HG03175 (cell line): ENCODE measurements at regions not wholly inside any gene's neighbourhood (a gene's known extent, or its start where the extent isn't known, plus 50 kb on each side); places are given as distances from the start of the nearest gene placed in this dataset.

Source experiments
- ATAC-seq: cut with Tn5 transposase; IDR thresholded peaks from one replicate; pipeline ENCODE4 v1.9.1; 2021; ENCODE audit warnings: mild to moderate bottlenecking, moderate library complexity; ENCODE audit not compliant: unreplicated experiment

GRCh38 chr10:53022611-53023088, 250.1 kb upstream of the MBL2 start:
- no peak for ATAC-seq

GRCh38 chr10:53013201-53013810, 240.7 kb upstream of the MBL2 start:
- ATAC-seq, result no peak

DNA sequence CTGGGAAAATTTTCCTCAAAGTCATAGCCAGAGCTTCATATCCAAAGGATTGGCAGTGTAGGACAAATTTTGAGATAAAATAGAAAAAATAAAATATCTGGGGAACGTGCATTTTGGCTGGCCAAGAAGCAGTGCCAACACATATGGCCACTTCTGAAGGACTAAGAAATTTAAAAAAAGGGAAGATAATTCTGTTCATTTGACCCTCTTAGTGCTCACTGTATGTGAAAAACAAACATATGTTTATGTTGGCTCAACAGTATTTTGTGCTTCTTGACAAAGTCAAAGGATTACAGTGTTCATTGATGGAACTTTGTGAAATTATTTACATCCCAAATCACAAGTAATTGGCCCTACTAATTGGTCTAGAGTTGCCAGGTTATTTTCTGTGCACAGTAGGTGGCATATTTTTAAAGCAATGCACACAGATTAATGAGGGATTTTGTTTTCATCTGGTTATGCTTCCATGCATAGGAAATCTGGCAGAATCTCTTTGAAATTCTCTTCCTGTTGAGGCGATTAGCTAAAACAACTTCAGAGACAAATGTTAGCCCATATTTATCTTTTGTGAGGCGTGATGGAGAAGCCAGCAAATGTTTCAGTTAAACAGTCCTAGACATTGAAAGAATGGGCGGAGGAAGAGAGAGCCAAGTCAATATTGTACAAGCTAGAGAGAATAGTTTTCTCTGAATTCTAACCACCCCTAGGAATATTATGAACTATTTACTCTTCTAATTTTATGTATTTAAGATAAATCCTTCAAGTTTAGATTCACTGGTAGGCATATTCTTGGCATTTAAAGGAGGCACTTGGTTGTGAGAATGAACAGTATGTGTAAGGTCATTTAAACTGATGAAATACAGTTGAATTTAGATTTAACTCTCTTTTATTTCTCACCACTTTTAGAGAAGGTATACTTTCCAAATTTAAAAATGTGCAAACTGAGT, 237.7 kb upstream of the MBL2 start:
- no peak for ATAC-seq

- no peak for ATAC-seq
These were observed 234.9 kb upstream of the MBL2 start for GRCh38 chr10:53007527-53007842.

- no peak for ATAC-seq
These were observed 234.3 kb upstream of the MBL2 start for GRCh38 chr10:53006663-53007526.

GRCh38 chr10:53005612-53006345, 233.2 kb upstream of the MBL2 start:
- no peak for ATAC-seq

DNA sequence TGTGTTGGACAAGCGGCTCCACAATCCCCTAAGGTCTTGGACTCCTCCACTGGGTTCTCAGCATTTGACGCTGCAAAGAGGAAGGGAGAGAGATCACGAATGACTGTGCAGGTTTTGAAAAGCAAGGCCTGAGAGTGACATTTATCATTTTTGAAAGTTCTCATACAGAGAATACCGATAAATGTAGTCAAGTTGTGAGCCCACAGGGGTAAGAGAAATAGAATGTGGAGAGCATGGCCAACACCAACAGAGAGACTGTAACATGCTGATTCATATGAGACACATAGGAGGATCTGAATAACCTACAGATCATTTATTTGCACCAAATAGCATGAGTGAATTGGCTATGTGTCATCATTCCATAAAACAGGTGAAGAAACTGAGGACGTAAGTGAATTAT, 230.5 kb upstream of the MBL2 start:
- peak; percentile 44 for ATAC-seq

DNA sequence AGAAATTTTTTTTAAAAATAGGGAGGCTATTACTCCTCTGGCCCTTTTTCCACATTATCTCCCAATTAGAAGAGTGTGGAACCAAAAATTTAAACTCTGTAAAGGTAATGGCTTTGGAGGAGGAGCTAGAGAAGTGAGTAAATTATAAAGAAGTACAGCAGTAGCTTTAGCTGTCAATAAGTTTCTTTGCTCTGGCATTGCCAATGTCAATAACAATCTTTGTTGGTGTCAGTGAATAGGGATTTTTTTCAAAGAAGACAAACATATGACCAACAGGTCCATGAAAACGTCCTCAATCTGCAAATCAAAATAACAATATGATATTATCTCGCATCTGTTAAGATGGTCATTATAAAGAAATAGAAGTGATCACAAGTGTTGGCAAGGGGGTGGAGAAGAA, 227.1 kb upstream of the MBL2 start:
- no peak for ATAC-seq

GRCh38 chr10:52999258-52999657, 226.7 kb upstream of the MBL2 start:
- ATAC-seq, result no peak

DNA sequence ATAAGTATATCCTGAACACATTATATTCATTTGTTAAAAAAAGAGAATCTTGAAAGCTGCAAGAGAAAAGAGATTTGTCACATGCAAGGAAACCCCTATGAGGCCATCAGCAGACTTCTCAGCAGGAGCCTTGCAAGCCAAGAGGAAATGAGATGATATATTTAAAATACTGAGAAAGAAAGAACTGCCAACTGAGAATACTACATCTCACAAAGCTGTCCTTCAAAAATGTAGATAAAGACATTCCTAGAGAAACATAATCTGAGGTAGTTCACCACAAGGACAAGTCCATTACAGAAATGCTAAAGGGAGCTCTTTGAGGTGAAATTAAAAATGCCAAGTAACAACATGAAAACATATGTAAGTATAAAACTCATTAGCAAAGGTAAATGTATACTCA, 224.4 kb upstream of the MBL2 start:
- no peak for ATAC-seq

DNA sequence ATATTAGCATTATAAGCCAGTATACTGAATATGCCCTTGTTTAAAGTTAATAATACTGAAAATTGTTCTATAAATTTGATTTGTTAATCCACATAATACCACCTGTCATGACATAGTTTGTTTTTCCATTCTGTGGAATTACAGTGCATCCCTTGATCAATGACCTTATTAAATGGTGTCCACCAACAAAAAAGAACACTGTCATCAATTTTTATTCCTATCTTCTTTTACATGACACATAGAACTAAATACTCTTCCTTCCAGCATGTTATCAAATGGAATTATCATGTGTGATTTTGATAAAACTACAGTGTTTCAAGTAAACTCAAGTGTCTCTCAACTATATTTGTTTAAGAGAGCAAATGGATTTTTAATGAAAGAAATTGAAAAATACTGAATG, 221.8 kb upstream of the MBL2 start:
- ATAC-seq, result no peak

GRCh38 chr10:52993109-52993508, 220.5 kb upstream of the MBL2 start:
- no peak for ATAC-seq

GRCh38 chr10:52992567-52992966, 220.0 kb upstream of the MBL2 start:
- no peak for ATAC-seq

DNA sequence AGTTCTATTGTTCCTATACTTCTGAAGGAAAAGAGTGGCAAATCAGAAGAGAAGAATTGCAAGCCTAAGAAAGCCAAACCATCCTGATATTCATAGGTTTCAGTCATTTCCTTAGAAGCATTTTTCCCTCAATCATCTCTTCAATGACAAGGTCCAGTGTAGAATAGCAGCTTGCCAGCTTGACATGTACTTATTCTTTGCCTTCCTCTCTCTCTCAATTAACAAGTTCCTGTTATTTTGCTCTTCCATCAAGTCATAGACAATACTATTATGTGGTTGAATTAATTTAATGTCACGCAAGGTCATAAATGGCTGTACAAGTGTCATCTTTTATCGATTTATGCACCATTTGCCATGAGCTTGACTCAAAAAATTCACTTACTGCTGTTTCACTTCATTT, 216.3 kb upstream of the MBL2 start:
- ATAC-seq, result no peak

DNA sequence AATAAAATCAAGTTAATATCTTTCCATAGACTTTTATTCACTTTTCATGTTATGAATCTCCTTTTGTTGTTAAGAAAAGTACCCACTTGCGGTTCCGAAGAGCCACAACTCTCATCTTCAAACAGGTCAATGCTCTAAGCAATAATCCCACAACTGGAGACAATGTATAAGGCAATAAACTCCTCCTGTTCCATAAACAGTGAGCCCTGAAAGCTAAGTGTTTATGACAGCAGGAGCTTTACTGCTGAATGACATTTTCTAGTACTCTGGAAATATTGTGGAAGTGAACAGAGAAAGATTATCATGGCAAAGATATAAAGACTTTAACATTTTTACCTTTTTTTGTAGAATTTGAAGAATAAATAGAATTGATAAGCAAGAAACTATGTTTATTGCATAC, 213.5 kb upstream of the MBL2 start:
- ATAC-seq, result no peak

DNA sequence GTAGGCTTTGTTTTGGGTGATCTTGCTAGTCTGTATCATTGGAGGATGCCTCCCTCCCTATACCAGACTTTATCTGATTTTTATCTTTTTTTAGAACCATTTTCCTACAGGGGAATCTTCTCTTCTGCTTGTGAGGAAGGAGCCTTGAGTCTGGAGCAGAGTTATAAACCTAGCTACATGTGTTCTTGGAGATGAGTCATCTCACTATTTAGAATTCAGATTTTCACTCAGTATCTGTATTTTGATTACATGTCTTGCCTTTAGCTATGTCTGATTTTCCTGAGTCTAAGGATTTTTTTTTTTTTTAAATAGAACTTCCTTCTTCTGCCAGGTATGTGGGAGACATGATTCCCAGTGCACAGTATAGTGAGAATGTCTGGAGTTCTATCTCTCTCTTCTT, 211.6 kb upstream of the MBL2 start:
- ATAC-seq, result no peak

DNA sequence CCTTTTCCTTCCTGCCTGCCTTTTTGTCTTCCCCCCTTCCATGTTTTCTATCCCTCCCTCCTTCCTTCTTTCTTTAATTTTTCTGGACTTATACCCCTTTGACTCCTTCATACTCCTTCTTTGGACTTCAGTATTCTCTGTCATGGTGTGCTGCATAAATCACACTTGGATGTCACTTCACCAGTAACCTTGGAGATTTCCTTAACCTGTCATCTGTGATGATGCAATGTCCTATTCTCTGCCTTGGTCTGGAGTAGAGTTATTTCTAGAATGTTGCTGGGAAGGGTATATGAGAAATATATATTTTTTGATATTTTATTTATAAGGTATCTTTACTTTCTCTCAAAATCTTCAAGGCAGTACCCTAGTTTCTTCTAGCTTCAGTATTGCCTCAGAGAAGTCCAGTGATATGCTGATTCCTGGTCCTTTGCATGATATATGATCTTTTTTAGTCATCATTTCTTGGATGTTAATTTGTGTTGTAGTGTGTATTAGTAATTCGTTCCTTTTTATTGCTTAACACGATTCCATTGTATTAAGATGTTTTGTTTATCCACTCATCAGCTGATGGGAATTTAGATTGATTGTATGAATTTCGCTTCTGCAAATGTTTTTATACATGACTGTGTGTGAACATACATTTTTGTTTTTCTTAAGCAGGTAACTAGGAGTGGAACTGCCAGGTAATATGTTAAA, 206.9 kb upstream of the MBL2 start:
- ATAC-seq, result no peak

GRCh38 chr10:52977581-52977980, 205.0 kb upstream of the MBL2 start:
- ATAC-seq, result no peak

DNA sequence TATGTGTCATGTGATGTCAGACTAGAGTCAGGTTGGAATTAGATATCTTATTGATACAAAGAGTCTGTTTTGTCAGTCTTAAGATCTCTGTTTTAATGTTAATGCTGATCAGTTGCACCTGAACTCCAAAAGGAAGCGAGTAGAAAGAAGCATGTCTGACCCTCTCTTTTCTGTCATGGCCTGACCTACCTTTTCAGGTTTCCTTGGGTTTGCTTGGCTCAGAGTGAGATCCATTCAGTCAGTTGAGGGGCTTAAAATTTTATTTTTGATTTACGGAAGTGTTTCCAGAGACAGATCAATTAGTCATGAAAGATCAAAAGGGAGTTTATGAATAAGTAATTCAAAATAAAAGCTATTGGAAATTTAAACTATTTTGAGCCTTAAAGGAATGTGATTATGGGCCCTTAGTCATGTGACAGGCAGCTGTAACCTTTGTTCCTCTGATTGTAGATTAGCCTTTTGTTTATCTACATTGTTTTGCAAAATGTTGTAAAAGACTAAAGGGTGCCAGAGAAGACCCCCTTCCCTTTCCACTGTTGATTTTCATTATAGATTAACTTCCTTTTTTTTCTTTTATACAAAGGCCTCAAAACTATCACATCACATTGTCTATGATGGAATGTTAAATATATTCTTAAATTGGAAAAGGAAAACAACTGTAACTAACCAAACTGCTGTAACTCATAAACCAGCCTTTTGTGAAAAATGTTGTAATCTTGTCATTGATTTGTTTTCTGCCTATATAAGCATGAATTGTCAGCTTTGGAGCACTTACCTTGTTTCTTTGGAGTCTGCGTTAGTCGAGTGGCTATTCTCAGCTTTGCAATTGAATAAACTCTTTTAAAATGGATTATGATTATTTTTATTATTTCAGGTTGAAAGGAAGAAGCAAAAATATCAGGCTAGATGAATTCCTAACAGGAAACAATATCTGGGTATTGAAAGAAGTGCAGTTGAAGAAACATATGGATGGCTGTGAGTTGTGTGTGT, 195.5 kb upstream of the MBL2 start:
- ATAC-seq, result no peak
